ENCODE measurements at regions not wholly inside any gene's neighbourhood (a gene's known extent, or its start where the extent isn't known, plus 50 kb on each side); places are given as distances from the start of the nearest gene placed in this dataset.

GRCh38 chr15:38859574-38859973, 295.0 kb upstream of the RASGRP1 start:
- TF ChIP-seq CTCF (IDR thresholded peaks at IDR 0.05) (no peak), POLR2A (IDR thresholded peaks at IDR 0.05) (no peak)
